Endothelial cell of umbilical vein (primary cell): ENCODE measurements at regions not wholly inside any gene's neighbourhood (a gene's known extent, or its start where the extent isn't known, plus 50 kb on each side); places are given as distances from the start of the nearest gene placed in this dataset.

Experiments
- BruUV-seq: library from RNA; stranded (reverse); fragments of 400-500 nt; replicated peaks from 2 replicates; lab custom pipeline; 2021; lab: Mats Ljungman, UMichigan
- CTCF ChIA-PET: fragments of 300-600, 350-600 bp; sonication (Branson Sonifier 250); formaldehyde crosslinking; loops from one replicate; lab custom pipeline; 2021; ENCODE audit warnings: antibody characterized with exemption, inconsistent platforms; lab: Charles Lee
- POLR2A ChIA-PET: fragments of 300-600, 350-600 bp; sonication (Branson Sonifier 250); formaldehyde crosslinking; loops from one replicate; lab custom pipeline; 2021; ENCODE audit warnings: antibody characterized with exemption, inconsistent platforms; lab: Charles Lee
- DNase-seq: peaks from one replicate; pipeline ENCODE4 v3.0.0-alpha.2; 2011; ENCODE audit warnings: low read depth, low spot score
- FAIRE-seq: peaks from 2 replicates; lab custom pipeline; 2011; peaks lifted over from hg19 to GRCh38; lab: Jason Lieb, UNC
- H2AFZ ChIP-seq: 2 replicates; pipeline ENCODE4 v1.6.0; 2012; ENCODE audit warnings: low read depth, low read length, control low read depth, inconsistent platforms
- H3K27ac ChIP-seq: 2 replicates; pipeline ENCODE4 v1.5.1; 2011; ENCODE audit warnings: low read depth, mild to moderate bottlenecking, control low read depth, low read length, moderate library complexity; ENCODE audit not compliant: insufficient read depth
- H3K27me3 ChIP-seq, 2 experiments: 2 replicates each; pipeline versions ENCODE4 v1.6.0 to v1.6.1; 2011; ENCODE audit warnings: low read length in 2 of 2, mixed read lengths in 1 of 2; ENCODE audit not compliant: control insufficient read depth in 2 of 2, insufficient read depth in 2 of 2
- H3K36me3 ChIP-seq, 2 experiments: 2 replicates in 1 of 2; 3 replicates in 1 of 2; pipeline ENCODE4 v1.5.1; 2011; ENCODE audit warnings: low read length in 2 of 2, mild to moderate bottlenecking in 1 of 2, moderate library complexity in 1 of 2; ENCODE audit not compliant: control insufficient read depth in 2 of 2, insufficient read depth in 2 of 2; ENCODE audit errors: extremely low read depth in 1 of 2
- H3K4me1 ChIP-seq: 3 replicates; pipeline ENCODE4 v1.5.1; 2011; ENCODE audit warnings: mild to moderate bottlenecking, low read length; ENCODE audit not compliant: control insufficient read depth, insufficient read depth; ENCODE audit errors: extremely low read depth
- H3K4me2 ChIP-seq: 2 replicates; pipeline ENCODE4 v1.6.1; 2011; ENCODE audit warnings: low read length, control low read depth, mixed read lengths; ENCODE audit not compliant: insufficient read depth
- H3K4me3 ChIP-seq, 3 experiments: fragments of 200-600 bp in 1 of 3; sonication (generic), shearing (Covaris generic) in 1 of 3; replicated peaks in 1 of 3; 2 replicates each; pipeline ENCODE4 v1.5.1; 2011 to 2016; ENCODE audit warnings: control low read depth in 3 of 3, low read length in 3 of 3, mild to moderate bottlenecking in 2 of 3, inconsistent platforms in 1 of 3, low read depth in 1 of 3, moderate library complexity in 1 of 3; ENCODE audit not compliant: insufficient read depth in 1 of 3
- H3K79me2 ChIP-seq: 2 replicates; pipeline ENCODE4 v1.6.0; 2012; ENCODE audit warnings: low read length, inconsistent platforms; ENCODE audit not compliant: control insufficient read depth, insufficient read depth
- H3K9ac ChIP-seq: replicated peaks from 2 replicates; pipeline ENCODE3; 2011; ENCODE audit warnings: low read length, control low read depth; ENCODE audit not compliant: insufficient read depth; ENCODE audit errors: extremely low read depth
- H3K9me1 ChIP-seq: replicated peaks from 3 replicates; pipeline ENCODE4 v1.6.0; 2011; ENCODE audit warnings: mild to moderate bottlenecking, low read length; ENCODE audit not compliant: control insufficient read depth, insufficient read depth; ENCODE audit errors: extremely low read depth
- H3K9me3 ChIP-seq: replicated peaks from 2 replicates; pipeline ENCODE4 v1.5.1; 2012; ENCODE audit warnings: low read length, inconsistent platforms; ENCODE audit not compliant: control insufficient read depth, insufficient read depth
- H4K20me1 ChIP-seq: replicated peaks from 2 replicates; pipeline ENCODE3; 2011; ENCODE audit warnings: mild to moderate bottlenecking, low read length; ENCODE audit not compliant: control insufficient read depth, insufficient read depth; ENCODE audit errors: extremely low read depth
- CTCF ChIP-seq, 2 donors: IDR thresholded peaks; 1 replicate in 1 of 2; 2 replicates in 1 of 2; pipeline ENCODE4 v1.5.1; 2011; ENCODE audit warnings: low read length in 2 of 2, mild to moderate bottlenecking in 2 of 2, moderate library complexity in 2 of 2, control low read depth in 1 of 2, inconsistent platforms in 1 of 2, low read depth in 1 of 2; ENCODE audit not compliant: insufficient read depth in 1 of 2; ENCODE audit errors: extremely low read depth in 1 of 2
- EZH2 ChIP-seq: IDR thresholded peaks from 2 replicates; pipeline ENCODE4 v1.6.1; 2012; ENCODE audit warnings: borderline replicate concordance, low read depth, mild to moderate bottlenecking, moderate library complexity, low read length, inconsistent platforms; ENCODE audit not compliant: severe bottlenecking
- FOS ChIP-seq: IDR thresholded peaks from 2 replicates; pipeline ENCODE4 v1.6.1; 2011; ENCODE audit warnings: mild to moderate bottlenecking, low read length, moderate library complexity, borderline replicate concordance; ENCODE audit not compliant: insufficient read depth
- GATA2 ChIP-seq: IDR thresholded peaks from 2 replicates; pipeline ENCODE4 v1.7.0; 2011; ENCODE audit warnings: low read depth, mild to moderate bottlenecking, moderate library complexity, mixed read lengths, low read length; ENCODE audit not compliant: insufficient read length, insufficient read depth
- JUN ChIP-seq: IDR thresholded peaks from 2 replicates; pipeline ENCODE4 v1.6.1; 2011; ENCODE audit warnings: borderline replicate concordance, low read depth; ENCODE audit not compliant: insufficient read length, insufficient read depth
- MAX ChIP-seq: IDR thresholded peaks from 2 replicates; pipeline ENCODE4 v1.6.1; 2011; ENCODE audit not compliant: insufficient read depth, insufficient read length
- MYC ChIP-seq: IDR thresholded peaks from one replicate; pipeline ENCODE4 v1.6.1; 2011; ENCODE audit warnings: mild to moderate bottlenecking, low read depth, low read length
- POLR2A ChIP-seq: IDR thresholded peaks from 2 replicates; pipeline ENCODE4 v1.6.1; 2012; ENCODE audit warnings: low read depth, mild to moderate bottlenecking, control low read depth, low read length
- POLR2AphosphoS5 ChIP-seq: IDR thresholded peaks from 2 replicates; pipeline ENCODE4 v1.6.1; 2012; ENCODE audit warnings: low read depth, mild to moderate bottlenecking, control low read depth, low read length, moderate library complexity; ENCODE audit not compliant: insufficient read depth
- dilution Hi-C: fragments of 300-500 bp; cut with MboI; formaldehyde crosslinking; loops from one replicate; pipeline ENCODE4 v1.15.0; 2019; ENCODE audit warnings: low sequenced_read_pairs; ENCODE audit not compliant: extremely low pct_ligation_motif_present
- intact Hi-C: fragments of 100-400 bp; cut with micrococcal nuclease; formaldehyde crosslinking; loops from one replicate; pipeline ENCODE4 v1.10.0; 2022

GRCh38 chr1:233730380-233730779 lies 116.5 kb downstream of the KCNK1 start:
- intact Hi-C loops (no loop called here), dilution Hi-C loops (no loop called here)
- H3K9me1 ChIP-seq = no peaks in the 10 kb centered on the region
- no peaks in the 10 kb centered on the region for H3K79me2 ChIP-seq
- H3K9ac ChIP-seq = no peak overlapping the region
- ChIA-PET CTCF (no interaction called here), POLR2A (no interaction called here)
- H3K4me2 ChIP-seq = no peak overlapping the region
- H3K36me3 ChIP-seq = no peaks in the 10 kb centered on the region
- H3K27ac ChIP-seq = no peak overlapping the region
- no peak overlapping the region for H3K4me3 ChIP-seq
- no peaks in the 10 kb centered on the region for H3K4me1 ChIP-seq
- TF ChIP-seq CTCF (IDR thresholded peaks at IDR 0.05; ENCODE audit: extremely low read depth in 1 of 2, insufficient read depth in 1 of 2, low read depth in 1 of 2, low read length in 2 of 2) = no peak
- TF ChIP-seq POLR2AphosphoS5 = no peak
- TF ChIP-seq POLR2A = no peak
- TF ChIP-seq MYC = no peak
- TF ChIP-seq GATA2 = no peak
- TF ChIP-seq JUN = no peak
- no peak for TF ChIP-seq MAX
- no peak for TF ChIP-seq EZH2
- no peak for TF ChIP-seq FOS
- BruUV-seq = no TSS peak
- FAIRE-seq (no peak), DNase-seq (no peak)
- no peak overlapping the region for H2AFZ ChIP-seq
- no peaks in the 10 kb centered on the region for H4K20me1 ChIP-seq
- peaks cover 3% of the 10 kb centered on the region for H3K9me3 ChIP-seq
- no peaks in the 10 kb centered on the region for H3K27me3 ChIP-seq
